Inferior parietal cortex (tissue), 1 donor: ENCODE measurements at regions not wholly inside any gene's neighbourhood (a gene's known extent, or its start where the extent isn't known, plus 50 kb on each side); places are given as distances from the start of the nearest gene placed in this dataset.
A peak's percentile ranks its signal among the peaks of the same experiment; 100 is the strongest.
"Not testable (repeated sequence)": the region's sequence is repeated elsewhere in the genome, so short reads cannot be mapped to it uniquely, and the experiment has no call there.

Experiments used
- DNase-seq: peaks from one replicate; pipeline ENCODE4 v3.0.0-alpha.2; 2016; ENCODE audit errors: extremely low spot score

DNA sequence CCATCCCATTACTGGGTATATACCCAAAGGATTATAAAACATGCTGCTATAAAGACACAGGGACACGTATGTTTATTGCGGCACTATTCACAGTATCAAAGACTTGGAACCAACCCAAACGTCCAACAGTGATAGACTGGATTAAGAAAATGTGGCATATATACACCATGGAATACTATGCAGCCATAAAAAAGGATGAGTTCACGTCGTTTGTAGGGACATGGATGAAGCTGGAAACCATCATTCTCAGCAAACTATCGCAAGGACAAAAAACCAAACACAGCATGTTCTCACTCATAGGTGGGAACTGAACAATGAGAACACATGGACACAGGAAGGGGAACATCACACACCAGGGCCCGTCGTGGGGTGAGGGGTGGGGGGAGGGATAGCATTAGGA lies 106.1 kb downstream of the CHD1L start:
- not testable (repeated sequence) for DNase-seq

DNA sequence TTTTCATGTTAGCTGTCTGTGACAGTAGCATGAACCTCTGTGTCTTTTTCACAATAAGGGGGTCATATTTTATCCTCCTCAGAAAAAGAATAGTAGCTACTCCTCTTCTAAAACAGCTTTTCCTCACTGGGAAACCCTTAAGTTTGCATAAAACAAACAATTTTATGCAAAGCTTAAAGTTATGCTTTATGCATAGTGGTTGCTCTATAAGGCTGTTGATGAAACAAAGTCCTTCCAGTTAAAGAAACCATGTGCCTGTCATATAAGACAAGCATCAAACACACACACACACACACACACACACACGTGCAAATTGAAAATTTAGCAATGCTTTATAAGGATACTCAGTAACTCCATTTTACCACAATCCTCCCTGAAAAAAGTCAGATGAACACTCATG lies 107.0 kb downstream of the CHD1L start:
- no peak for DNase-seq

GRCh38 chr1:147351140-147351835 lies 108.8 kb downstream of the CHD1L start:
- DNase-seq: no peak

DNA sequence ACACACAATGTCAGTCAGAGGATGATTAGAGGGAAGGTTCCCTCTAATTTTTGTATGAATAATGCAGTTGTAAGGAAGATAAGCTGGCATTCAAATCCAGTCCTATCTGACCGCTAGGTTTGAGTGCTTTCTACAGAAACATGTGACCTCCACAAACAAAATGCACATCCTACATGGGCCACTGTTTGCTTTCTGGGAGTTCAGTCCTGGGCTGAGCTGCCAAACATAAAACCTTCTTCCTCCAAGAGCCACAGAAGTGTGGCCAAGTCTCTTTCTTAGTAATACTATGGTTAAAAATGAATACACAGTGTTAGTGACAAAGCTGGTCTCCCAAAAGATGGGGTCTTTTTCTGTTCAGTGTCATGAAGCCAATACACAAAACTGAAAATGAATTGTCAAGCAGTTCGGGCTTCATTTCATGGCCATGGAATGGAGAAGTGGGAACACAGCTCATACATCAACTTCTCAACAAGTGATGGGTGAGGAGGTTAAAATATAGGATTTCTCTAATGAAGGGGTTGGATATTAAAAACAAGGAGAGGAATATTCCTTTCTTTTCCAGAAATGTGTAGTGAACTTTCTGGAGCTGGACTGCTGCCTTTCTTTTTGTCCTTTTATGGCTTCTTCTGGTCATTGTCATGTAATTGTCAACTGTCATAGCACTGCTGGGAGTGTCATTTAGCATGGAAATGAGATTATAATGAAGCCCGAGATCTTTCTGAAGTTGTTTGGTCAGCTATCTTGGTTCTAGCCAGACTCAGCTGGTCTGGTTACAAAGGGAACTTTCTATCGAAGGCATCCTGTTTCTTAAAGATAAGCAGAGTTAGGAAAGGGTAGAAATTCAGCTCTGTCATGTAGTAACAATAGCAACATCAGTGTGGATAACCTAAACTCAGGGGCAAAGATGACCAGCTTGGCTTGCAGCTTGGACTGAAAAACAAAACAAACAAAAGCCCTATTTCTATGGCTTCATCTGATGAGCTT lies 135.1 kb downstream of the CHD1L start:
- peak; percentile 11 for DNase-seq

GRCh38 chr1:147379889-147380288 lies 137.4 kb downstream of the CHD1L start:
- no peak for DNase-seq

- no peak for DNase-seq
These were observed 142.3 kb downstream of the CHD1L start for GRCh38 chr1:147384804-147385203.

GRCh38 chr1:147388969-147389368 lies 146.5 kb downstream of the CHD1L start:
- no peak for DNase-seq

DNA sequence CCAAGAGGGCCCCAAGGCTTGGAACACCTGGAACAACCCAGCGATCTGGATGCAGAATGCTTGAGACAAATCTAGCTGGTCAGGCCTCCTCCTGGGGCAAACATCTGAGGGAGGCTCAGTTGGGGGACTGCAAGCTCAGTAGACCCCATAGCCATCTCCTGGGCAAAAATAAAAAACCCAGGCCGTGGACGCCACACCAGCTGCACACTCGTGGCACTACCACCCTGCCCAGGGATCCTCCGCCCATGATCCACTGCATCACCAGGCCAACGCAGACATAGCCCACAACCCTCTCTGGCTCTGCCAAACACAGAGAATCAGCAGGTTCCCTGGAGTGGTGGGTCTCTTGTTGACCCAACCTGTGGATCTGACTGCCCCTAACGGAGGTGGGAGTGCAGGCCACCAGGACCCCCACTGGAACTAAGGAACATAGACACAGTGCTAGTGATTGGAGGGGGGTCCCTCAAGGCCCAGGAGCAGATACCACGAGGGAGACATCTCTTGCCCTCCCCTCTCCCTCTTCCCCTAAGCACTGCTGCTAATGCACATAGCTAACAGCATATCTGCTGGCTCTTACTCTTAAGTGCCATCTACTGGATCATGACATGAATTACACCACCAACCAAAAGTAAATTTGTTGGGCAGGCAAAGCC lies 147.2 kb downstream of the CHD1L start:
- peak; percentile 40 for DNase-seq

DNA sequence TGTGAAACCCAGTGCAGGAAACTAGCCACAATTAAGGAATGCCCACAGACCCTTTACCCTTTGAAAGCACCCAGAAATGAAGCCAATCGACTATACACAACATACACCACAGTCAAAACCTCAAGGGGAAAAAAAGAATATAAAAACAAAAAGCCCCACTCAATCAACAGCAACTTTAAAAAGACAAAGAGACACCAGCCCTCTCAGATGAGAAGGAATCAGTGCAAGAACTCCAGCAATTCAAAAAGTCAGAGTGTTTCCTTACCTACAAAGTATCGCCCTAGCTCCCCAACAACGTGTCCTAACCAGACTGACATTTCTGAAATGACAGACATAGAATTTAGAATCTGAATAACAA lies 147.7 kb downstream of the CHD1L start:
- no peak for DNase-seq

GRCh38 chr1:147391114-147391513 lies 148.6 kb downstream of the CHD1L start:
- no peak for DNase-seq

DNA sequence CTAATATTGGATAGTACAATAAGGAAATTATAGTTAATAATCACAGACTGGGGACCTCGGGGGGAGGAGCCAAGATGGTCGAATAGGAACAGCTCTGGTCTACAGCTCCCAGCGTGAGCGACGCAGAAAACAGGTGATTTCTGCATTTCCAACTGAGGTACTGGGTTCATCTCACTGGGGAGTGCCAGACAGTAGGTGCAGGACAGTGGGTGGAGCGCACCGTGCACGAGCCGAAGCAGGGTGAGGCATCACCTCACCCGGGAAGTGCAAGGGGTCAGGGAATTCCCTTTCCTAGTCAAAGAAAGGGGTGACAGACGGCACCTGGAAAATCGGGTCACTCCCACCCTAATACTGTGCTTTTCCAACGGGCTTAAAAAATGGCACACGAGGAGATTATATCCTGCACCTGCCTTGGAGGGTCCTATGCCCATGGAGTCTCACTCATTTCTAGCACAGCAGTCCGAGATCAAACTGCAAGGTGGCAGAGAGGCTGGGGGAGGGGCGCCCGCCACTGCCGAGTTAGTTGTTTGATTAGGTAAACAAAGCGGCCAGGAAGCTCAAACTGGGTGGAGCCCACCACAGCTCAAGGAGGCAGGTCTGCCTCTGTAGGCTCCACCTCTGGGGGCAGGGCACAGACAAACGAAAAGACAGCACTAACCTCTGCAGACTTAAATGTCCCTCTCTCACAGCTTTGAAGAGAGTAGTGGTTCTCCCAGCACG lies 138.8 kb upstream of the BCL9 start:
- not testable (repeated sequence) for DNase-seq

GRCh38 chr1:147404344-147404743 lies 137.0 kb upstream of the BCL9 start:
- not testable (repeated sequence) for DNase-seq

DNA sequence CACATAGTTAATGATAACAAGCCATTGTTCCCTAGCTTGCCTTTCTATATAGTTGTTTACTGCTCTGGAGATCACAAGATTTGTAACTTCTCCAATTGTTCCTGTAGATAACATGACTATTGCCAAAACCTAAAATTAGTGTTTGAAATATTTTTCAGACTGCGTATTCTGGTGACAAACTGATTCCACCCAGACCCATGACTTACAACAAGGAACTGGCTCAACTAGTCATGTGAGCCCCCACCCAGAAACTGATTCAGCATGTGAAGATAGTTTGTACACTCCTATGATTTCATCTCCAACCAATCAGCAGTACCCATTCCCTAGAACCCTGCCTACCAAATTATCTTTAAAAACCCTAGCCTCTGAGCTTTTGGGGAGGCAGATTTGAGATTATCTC lies 131.4 kb upstream of the BCL9 start:
- DNase-seq: no peak

- DNase-seq: no peak
These were observed 128.1 kb upstream of the BCL9 start for GRCh38 chr1:147413110-147413605.

GRCh38 chr1:147414505-147415163 lies 126.7 kb upstream of the BCL9 start:
- no peak for DNase-seq

DNA sequence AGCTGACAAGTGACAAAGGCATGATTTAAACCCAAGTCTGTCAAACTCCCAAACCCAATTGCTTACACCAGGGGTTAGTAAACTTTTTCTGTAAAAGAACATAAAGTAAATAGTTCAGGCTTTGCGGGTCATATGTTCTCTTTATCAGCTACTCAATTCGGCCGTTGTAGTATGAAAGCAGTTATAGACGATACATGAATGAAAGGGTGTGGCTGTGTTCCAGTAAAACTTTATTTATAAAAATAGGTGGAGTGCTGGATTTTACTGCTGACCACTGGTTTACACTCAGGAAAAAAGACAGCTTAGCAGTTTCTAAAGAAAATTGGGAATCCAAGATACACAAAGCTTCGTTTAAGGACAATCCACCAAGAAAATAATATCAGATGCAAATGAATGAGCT lies 124.3 kb upstream of the BCL9 start:
- no peak for DNase-seq

- DNase-seq: not testable (repeated sequence)
These were observed 118.0 kb upstream of the BCL9 start for GRCh38 chr1:147423100-147423827.

DNA sequence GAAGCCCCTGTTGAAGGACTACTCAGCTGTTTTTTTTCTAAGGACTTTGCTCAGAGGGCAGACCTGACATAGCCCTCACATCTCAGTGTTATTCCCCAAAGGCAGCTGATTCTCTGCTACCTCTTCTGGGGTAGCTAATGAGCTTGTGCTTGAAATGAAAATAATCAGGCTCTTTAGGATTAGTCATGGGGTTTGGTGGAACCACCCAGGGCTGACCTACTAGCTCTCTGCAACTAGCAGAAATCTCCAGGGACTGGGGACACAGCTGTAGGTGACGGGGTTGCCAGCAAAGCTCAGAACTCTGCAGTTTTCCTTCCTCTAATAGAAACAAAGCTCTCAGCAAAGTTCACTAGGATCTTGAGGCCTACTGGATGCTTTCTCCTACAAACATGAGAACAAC lies 106.4 kb upstream of the BCL9 start:
- no peak for DNase-seq

- no peak for DNase-seq
These were observed 96.9 kb upstream of the BCL9 start for GRCh38 chr1:147444381-147444780.

DNA sequence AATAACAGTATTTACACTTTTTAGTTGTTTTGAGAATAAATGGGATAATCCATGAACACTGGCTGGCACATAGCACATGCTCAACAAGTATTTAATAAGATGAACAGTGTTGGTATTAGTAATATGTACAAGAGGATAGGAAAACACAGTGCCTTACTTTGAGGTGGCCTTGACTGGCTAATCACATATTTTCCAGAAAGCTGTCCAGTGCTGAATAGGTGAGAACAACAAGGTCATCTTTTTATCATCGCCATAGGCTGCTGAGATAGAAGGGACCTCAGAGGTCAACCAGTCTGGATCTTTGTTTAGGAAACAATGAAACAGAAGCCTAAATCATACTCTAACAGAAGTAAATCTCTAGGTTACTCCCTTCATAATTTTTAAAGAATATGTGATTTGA lies 89.7 kb upstream of the BCL9 start:
- no peak for DNase-seq
